ENCODE measurements at regions not wholly inside any gene's neighbourhood (a gene's known extent, or its start where the extent isn't known, plus 50 kb on each side); places are given as distances from the start of the nearest gene placed in this dataset.
A peak's percentile ranks its signal among the peaks of the same experiment; 100 is the strongest.

GRCh38 chr18:22841840-22842239, 91.3 kb upstream of the RBBP8 start:
- peaks cover 13% of the 10 kb centered on the region for H3K4me1 ChIP-seq (ENCODE audit: low read depth)
- H3K4me3 ChIP-seq: no peak overlapping the region
- H3K27ac ChIP-seq: no peak overlapping the region
- H3K27me3 ChIP-seq: no peaks in the 10 kb centered on the region
- peak in 1 of 2 donors; percentile 22 for DNase-seq (ENCODE audit: low read depth in 1 of 2, low spot score in 1 of 2)
- no peak for TF ChIP-seq CTCF (IDR thresholded peaks at IDR 0.05; ENCODE audit: low read depth, low read length)
- H3K36me3 ChIP-seq: no peaks in the 10 kb centered on the region
- no peaks in the 10 kb centered on the region for H3K9me3 ChIP-seq (ENCODE audit: low read depth)

GRCh38 chr18:22844190-22844589, 88.9 kb upstream of the RBBP8 start:
- DNase-seq (ENCODE audit: low read depth in 1 of 2, low spot score in 1 of 2): no peak
- no peaks in the 10 kb centered on the region for H3K36me3 ChIP-seq

GRCh38 chr18:22844628-22845027, 88.5 kb upstream of the RBBP8 start:
- TF ChIP-seq CTCF (IDR thresholded peaks at IDR 0.05; ENCODE audit: low read depth, low read length): no peak
- Histone ChIP-seq H3K27ac (no peak overlapping the region), H3K4me1 (ENCODE audit: low read depth) (peaks cover 13% of the 10 kb centered on the region), H3K9me3 (ENCODE audit: low read depth) (no peaks in the 10 kb centered on the region), H3K36me3 (no peaks in the 10 kb centered on the region), H3K27me3 (no peaks in the 10 kb centered on the region), H3K4me3 (no peak overlapping the region)
- no peak for DNase-seq (ENCODE audit: low read depth in 1 of 2, low spot score in 1 of 2)

More at GRCh38 chr18:22844190-22844589, 88.9 kb upstream of the RBBP8 start:
- Histone ChIP-seq H3K9me3 (ENCODE audit: low read depth) (no peaks in the 10 kb centered on the region), H3K4me1 (ENCODE audit: low read depth) (peaks cover 13% of the 10 kb centered on the region), H3K4me3 (no peak overlapping the region), H3K27ac (no peak overlapping the region), H3K27me3 (no peaks in the 10 kb centered on the region)
- no peak for TF ChIP-seq CTCF (IDR thresholded peaks at IDR 0.05; ENCODE audit: low read depth, low read length)

- H3K4me1 ChIP-seq (ENCODE audit: low read depth): peaks cover 13% of the 10 kb centered on the region
- DNase-seq (ENCODE audit: low read depth in 1 of 2, low spot score in 1 of 2): peak; percentile 45 to 60
- H3K9me3 ChIP-seq (ENCODE audit: low read depth): no peaks in the 10 kb centered on the region
- TF ChIP-seq CTCF (IDR thresholded peaks at IDR 0.05; ENCODE audit: low read depth, low read length): peak; percentile 59
- no peak overlapping the region for H3K27ac ChIP-seq
- H3K36me3 ChIP-seq: no peaks in the 10 kb centered on the region
- no peaks in the 10 kb centered on the region for H3K27me3 ChIP-seq
- no peak overlapping the region for H3K4me3 ChIP-seq
Observed at GRCh38 chr18:22846088-22846683, 86.9 kb upstream of the RBBP8 start.

- Histone ChIP-seq H3K27ac (no peak overlapping the region), H3K36me3 (no peaks in the 10 kb centered on the region), H3K9me3 (ENCODE audit: low read depth) (no peaks in the 10 kb centered on the region), H3K4me1 (ENCODE audit: low read depth) (peaks cover 13% of the 10 kb centered on the region), H3K4me3 (no peak overlapping the region), H3K27me3 (no peaks in the 10 kb centered on the region)
- DNase-seq (ENCODE audit: low read depth in 1 of 2, low spot score in 1 of 2): no peak
- TF ChIP-seq CTCF (IDR thresholded peaks at IDR 0.05; ENCODE audit: low read depth, low read length): no peak
Observed at GRCh38 chr18:22846697-22847096, 86.4 kb upstream of the RBBP8 start.
